ENCODE measurements at regions not wholly inside any gene's neighbourhood (a gene's known extent, or its start where the extent isn't known, plus 50 kb on each side); places are given as distances from the start of the nearest gene placed in this dataset.

GRCh38 chr15:98530570-98530969, 117.8 kb upstream of the IGF1R start:
- TF ChIP-seq CTCF (IDR thresholded peaks at IDR 0.05) = no peak
- no peak for TF ChIP-seq POLR2A (IDR thresholded peaks at IDR 0.05)

Data from esophagus squamous epithelium (tissue), 4 donors.